NCI-H526 treated with DMSO at 0.1 percent for 48 hours (cell line): ENCODE measurements at regions not wholly inside any gene's neighbourhood (a gene's known extent, or its start where the extent isn't known, plus 50 kb on each side); places are given as distances from the start of the nearest gene placed in this dataset.

Experiments used
- DNase-seq: peaks from one replicate; lab custom pipeline; 2025; lab: John Stamatoyannopoulos, UW

DNA sequence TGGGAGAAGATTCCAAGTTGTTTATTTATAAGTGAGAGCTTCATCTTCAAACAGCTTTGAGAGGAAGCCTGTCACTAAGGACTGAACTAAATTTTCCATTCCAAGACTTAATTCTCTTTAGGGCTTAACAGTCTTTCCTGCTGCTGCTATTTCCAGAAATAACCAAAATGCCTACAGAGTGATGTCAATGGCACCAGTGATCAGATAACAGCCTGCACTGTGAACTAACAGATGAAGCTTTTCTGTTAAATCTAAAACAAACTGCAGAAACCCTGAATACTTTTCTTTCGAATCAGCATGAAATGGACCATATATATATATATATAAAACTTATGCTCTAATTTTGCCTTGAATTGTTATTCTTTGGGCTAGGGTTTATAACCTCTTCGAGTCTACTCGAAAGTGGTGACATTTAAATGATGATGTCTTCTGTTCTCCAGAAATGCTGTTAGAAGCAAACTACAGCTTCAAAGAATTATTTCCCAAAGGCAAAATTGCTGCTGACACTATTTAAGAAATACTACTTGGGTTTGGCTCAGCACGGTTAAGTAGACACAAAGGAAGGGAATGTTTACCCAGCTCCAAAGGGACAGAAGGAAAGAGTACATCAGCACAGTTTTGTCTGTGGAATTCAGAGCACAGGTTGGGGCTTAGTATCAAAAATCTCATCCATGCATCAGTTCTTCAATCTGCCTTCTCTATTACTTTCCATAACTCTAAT is 238.5 kb upstream of the LRRN1 start:
- DNase-seq = no peak

DNA sequence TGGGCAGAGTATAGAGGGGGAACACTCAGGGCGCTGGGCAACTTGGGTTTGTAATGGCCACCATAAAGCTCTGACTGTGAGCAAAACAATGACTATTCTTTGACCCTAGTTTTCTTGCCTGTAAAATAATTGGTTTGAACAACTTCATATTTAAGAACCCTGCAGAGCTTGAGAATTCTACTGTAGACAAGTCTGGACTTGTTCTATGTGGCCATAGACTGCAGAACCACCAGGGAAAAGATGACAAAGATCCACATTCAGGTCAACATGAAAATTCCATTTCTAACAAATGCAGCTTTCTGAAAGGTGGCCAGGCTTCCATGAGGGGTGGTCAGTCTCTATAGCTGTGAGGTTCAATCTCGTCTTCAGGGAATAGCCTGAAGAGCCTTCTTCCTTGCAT is 239.4 kb upstream of the LRRN1 start:
- no peak for DNase-seq

DNA sequence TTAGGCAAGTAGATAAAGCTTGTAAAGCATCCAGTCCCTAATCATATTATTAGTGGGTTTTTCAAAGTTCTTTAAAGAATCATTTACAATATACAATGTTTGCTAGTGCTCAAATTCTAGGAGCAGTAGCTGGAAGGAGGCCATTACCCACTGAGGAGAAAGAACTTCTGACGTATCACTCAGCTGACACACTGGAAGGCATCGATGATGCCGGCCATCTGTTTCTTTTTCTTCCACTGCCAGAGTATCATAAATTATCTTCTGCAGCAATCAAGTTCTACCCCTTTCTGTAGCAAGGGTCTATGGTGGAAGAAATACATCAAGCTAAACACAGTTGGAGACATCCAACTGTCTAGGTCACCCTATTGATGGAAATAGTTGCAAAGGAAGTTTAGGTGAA is 243.2 kb upstream of the LRRN1 start:
- DNase-seq = no peak

DNA sequence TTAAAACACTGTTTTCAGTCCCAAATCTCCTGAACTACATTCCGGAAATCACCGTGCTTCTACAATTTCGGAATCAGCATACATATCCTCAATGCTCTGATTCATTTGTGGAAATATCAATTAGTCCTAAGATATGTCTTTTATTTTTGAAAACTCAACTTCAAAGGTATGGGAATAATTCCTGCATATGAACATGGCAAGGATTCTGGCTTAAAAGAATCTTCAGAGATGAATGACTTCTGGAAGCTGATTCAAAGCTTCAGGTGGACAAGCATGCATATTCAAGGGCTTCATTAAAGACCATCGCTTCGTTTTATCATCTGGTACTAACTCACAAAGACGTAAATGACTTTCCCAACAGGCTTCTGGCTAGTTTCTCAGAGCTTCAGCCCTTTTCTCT is 246.0 kb upstream of the LRRN1 start:
- DNase-seq = no peak

DNA sequence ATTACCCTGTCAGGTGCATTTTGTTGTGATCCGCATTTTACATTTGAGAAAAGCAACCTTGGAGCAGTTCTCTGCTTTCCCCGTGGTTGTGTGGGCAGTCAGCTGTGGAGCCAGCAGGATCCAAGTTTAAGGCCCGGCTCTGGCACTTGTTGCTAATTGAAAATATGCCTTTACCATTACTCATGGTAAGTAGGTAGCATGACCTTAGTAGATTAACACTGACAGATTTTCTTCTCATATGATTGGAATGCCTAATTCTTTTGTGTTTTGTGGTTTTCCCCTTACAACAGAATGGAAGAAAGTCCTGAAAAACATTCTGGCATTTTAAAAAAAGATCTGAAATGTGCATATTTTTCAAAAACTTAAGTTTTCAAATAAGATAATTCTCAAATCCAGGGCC is 246.5 kb upstream of the LRRN1 start:
- DNase-seq = no peak

DNA sequence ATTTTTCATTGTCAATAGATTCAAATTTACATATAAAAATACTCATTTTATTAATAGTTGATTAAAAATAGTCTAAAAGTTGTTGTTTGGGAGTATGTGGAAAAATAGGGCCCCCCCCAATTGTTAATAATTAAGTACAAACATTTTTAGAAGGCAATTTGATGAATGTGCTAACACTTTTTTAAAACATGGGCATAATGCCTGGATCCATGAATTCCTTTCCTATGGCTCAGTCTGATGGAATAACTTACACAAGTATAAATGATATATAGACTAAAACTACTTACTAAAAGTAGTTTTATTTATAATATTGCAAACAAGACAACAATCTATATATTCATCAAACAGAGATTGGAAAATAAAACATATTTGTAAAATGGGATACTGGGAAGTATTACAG is 247.2 kb upstream of the LRRN1 start:
- no peak for DNase-seq

DNA sequence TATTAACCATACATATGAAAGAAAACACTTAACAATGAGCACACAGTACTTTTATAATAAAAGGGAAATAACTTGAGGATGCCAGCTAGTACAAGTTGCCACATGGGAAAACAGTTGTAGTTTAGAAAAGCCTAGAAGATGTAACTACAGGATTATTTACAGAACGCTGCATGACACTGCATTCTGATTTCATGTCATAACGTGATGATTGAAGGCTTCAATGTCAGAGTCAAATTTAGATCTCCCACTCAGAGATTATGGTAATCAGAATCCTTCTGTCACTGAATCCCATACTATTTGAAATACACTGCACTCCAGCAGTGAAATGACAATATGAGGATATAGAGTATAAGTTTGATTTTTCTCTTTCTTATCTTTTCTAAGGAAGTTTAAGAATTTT is 253.9 kb upstream of the LRRN1 start:
- no peak for DNase-seq

DNA sequence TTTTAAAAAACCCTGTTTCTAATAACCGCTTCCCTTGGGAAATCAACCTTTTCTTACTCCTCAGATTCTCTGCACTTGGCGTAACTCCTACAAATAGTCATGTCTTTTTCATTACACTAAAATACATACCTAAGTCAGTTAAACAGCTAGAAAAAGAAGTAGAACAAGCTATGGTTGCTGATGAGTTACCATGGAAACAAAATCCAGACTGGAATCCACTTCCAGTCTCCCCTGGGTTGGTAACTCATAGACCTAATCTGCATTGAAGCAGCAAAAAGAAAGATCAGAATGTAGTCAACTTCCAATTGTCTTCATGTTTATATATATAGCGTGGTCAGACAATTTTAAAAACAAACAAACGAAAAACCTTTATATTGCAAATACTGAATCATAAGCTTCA is 260.8 kb upstream of the LRRN1 start:
- DNase-seq = no peak

DNA sequence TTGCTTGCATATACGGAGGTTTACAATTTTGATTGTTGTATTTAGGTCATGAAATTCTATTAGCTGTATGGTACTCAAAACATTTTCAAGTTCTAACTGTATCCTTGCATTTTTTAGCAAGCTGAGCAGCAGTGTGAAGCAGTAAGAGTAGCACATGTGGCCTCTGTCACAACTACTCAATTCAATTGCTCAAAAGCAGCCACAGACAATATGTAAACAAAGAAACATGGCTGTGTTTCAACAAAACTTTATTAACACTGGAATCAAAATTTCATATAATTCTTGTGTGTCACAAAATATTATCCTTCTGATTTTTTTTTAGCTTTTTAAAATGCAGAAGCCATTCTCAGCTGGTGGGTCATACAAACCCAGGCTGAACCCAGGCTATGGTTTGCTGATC is 266.7 kb upstream of the LRRN1 start:
- no peak for DNase-seq

DNA sequence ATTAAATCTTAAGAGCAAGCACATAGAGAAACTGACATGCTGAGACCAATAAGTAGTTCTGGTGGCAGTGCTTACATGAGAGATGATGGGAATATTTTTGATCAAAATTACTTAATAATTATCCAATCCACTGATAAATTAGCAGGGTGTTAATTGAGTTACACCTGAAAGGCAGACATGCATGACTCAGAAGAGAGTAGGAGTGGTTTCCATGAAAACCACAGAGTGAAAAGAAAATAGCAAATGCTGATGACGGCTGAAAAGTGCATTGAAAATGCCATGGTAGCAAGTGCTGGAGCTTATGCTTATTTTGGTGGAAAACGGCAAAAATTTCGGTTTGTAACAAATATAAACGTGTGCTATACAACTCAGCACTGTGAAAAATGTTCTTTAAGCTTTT is 267.8 kb upstream of the LRRN1 start:
- no peak for DNase-seq

DNA sequence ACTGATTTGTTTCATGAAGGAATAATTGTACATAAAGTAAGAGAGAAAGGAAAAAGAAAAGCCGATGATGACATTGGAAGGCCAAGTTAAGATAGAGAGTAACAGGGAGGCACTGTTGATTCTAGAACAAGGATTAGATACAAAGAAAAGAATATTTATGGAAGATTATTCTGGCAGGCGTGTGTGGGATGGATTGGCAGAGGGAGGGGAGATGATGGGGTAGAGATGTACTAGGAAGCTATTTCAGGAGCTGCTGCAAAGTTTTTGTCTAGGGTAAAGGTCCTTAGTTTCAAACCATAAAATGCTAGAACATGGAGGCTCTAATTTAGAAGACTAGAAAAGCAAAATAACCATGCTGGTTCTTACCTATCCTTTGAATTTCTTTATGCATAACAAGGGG is 280.0 kb upstream of the LRRN1 start:
- DNase-seq = no peak

DNA sequence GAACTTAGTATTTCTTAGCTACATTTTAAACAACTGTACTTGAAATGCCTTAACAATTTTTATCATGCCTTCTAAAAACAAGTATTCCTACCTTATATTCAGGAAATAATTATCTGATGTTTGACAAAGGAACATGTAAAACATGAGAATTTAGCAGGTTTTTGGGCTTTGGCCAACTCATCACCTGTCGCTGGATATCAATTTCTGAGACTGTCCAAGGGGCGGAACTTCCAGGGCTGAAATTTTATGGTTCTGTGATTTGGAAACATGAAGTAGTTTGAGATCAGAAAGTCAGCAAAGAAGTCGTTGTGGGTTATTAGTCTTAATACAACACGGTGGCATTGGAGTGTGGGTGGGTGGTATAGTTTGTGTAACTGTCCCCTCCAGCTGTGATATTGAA is 282.2 kb upstream of the LRRN1 start:
- no peak for DNase-seq

DNA sequence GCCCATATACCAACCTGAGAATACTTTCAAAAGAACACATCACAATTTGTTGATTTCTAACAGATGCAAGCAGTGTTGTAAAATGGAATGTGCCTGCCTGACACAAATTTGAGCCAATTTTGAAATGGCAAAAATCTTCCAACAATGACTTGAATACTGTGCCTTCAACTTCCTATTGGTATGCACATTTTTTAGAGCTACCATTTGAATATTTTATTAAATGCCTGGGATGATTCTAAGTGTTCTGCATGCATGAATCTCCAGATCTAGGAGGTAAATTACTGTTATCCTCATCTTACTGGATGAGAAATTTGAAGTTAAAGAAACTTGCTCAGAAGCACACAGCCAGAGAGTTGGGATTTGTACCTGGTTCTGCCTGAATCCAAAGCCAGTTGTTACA is 282.8 kb upstream of the LRRN1 start:
- no peak for DNase-seq

DNA sequence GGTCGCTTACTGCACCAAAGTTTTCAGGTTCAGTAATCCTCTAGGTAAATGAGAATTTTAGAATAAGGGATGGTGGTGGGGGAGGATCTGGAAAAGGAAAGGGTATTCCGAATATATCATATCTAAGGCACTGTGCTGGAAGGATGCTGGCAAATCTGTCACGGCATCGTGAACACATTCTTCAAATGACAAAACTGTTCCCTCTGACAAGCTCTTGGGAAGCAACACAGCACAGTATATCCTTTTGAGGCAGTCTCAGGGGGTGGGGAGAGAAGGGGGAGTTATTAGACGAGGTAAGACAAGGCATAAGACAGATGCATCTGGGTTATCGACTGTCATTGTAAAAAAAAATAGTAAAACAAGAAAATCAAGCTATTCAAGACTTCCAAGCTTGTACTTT is 289.6 kb upstream of the LRRN1 start:
- DNase-seq = no peak

DNA sequence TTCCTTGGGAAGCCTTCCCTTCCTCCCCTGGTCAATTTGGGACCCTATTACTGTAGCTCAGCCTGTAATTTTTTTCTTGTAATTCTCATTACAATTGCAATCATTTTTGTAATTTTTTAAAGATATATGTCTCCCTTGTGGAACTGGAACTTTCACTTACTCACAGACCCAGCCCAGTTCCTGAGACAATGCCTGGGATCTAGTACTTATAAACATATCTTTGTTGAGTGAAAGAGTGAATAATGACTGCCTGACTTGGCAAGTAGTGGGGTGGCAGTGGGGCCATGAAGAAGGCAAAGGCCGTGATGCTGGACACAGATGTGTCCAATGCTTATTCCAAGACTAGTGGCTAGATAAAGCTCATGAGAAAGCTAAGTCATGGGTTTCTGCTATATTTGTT is 294.5 kb upstream of the LRRN1 start:
- DNase-seq = no peak

DNA sequence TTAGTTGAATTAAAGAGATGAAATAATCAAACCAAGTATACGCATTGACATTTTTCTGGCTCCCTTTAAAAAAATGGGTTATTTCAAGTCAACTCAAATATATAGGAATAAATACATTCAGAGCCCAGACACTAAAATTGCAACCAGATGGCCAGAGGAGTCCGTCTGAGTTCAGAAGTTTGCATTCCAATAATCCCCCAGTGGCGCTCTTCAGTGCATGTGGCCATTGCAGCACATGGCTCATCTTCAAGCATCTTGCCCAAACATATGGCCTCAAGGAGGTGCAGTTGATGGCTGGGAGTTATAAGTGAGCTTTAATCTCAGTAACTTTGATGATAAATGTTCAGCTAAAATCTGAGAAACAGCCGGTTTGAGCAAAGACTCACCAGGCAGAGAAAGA is 295.8 kb upstream of the LRRN1 start:
- DNase-seq = no peak

DNA sequence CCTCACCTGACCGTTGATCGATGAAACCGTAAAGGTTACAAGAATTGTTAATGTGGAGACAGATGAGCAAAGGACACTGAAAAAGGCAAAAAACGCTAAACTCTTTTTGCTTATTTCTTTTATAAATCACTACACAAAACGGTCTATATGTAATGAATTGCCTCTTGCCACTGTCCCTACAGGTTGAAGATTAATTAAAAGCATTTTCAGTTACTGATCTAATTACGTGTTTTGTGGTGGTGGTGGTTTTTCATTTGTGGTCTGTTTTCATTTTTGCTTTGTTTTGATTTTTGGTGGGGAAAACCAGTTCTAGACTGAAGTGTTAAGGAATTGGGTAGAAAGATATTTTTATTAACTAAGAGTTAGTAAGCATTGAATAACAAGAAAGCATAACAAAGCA is 299.2 kb upstream of the LRRN1 start:
- DNase-seq = no peak

DNA sequence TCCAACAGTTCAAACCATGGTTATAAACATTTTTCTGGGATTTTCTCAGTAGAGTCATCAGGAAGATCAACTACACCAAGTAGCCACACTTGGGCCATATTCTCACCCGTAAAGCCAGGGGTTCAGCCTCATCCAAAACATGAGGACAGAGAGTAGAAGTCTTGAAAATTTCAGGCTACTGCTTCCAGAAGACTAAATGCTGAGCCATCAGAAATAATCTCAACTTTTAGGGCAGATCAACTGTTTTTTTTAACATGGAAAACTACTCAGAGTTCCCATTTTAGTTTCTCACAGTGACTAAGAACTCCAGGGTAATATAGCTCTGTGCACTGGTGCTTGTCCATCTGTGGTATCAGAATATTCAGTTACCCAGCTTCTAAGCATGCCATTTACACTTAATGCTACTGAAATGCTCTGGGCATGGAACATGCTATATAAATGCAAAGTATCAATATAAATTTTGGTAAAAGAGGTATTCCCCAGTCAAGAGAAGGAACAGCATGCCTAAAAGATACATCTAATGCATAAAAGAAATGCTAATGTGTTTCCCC is 300.1 kb upstream of the LRRN1 start:
- DNase-seq = no peak

DNA sequence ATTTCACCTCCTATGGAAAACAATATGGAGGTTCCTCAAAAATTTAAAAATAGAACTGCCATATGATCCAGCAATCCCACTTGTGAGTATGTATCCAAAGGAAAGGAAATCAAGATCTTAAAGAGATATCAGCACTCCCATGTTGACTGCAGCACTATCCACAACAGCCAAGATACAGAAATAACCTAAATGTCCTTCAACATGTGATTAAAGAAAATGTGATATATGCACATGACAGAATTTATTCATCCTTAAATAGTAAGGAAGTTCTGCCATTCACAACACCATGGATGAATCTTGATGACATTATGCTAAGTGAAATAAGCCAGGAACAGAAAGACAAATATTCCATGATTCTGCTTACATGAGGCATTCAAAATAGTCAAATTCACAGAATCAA is 303.6 kb upstream of the LRRN1 start:
- DNase-seq = no peak

DNA sequence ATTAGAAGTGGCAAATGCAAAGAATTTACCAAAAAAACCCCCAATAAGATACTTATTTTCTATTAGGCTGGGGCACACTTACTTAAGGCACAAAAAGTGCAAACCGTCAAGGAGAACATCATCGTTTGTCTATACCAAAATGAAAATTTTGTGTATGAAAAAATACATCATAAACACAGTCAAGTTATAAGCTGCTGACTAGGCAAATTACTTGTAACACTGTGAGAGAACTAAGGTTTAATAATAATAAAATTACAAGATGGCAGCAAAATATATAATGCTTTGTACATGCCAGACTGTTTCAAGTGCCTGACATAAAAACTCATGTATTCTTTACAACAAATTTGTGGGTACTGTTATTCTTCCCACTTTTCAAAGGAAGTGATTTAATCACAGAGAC is 297.2 kb upstream of the CRBN start:
- DNase-seq = no peak

DNA sequence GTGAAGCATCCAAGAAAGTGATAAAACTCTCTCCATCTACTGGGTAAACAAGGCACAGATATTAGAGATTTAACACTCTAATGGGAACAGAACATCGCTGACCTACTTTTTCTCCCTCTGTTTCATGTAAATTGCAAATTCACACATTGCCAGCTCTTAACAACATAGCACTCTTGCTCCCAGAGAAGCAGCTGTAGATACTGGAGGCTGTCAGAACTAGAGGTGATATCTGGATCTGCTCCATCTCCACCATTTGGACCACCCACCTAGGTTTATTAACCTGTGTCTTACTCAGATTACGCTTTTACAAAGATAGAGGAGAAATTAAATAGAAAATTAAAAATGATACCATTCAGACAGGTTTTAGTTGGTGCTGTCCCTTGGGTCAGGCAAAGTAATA is 289.1 kb upstream of the CRBN start:
- no peak for DNase-seq

DNA sequence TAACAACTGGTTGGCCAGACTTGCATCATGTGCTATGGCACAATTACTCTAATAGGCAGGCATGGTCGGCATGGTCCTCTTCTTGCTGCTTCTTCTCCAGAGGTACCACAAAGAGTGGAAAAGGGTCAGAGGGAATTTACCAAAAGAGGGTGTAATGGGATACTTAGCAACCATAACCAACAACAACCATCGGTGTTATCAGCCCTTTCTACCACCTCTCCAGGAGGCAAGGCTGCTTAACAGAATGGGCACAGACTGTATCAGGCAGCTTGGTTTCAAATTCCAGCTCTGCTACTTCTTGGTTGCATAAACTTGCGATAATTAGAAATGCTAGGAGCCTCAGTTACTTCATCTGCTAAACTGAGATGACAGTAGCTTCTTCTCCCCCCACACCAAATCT is 284.6 kb upstream of the CRBN start:
- DNase-seq = no peak

DNA sequence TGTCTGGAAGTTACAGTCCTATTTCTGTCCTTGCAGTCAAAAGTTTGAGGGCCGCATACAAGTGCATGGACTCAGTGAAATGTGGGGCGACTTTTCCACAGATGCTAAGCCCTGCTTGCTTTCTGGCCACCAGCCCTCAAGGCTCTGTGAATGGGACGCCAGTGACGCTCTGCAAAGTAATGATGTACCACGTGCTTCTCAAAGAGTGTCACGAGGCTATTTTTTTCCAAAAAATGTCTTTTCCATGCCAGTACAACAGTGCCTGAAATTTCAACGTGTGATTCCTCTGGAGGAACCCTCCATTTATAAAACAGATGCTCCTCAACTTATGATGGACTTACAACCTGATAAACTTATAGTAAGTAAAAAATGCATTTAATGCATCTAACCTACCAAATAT is 281.8 kb upstream of the CRBN start:
- DNase-seq = no peak

DNA sequence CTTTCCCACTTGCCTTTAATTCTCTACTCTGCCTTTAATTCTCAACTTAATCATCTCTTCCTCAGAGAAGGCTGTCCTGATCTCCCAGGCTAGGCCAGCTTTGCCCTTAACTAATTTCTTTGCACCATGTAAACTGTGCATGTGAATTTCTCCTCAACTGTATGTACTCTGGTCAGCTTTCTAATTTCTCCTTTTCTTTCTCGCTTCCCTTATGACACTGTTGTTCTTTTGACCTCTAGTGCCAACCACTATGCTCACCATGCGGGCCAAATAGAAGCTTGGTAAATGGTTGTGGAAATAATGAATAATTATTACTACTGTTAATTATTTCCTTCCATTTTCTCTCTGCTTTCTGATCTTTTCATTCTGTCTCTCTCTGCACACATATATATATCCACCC is 269.0 kb upstream of the CRBN start:
- no peak for DNase-seq

DNA sequence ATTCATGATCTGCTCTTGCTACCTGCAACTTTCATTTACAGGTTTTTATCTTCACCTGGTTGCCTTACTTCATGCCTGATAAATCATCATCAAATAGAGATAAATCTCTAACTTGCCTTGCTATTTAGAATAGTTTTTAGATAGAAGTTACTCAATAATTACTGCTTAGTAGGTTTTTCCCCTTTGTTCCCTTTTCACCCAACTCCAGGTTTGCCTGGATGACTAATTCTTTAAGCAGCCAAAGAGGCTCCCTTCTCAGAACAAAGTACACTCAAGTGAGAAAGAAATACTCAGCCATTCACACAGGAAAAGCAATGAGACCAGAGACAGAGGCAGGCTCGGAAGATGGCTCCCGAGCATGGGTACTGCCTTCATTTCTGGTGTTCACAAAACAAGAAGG is 268.1 kb upstream of the CRBN start:
- no peak for DNase-seq
